Endodermal cell (in vitro differentiated cells): ENCODE measurements at regions not wholly inside any gene's neighbourhood (a gene's known extent, or its start where the extent isn't known, plus 50 kb on each side); places are given as distances from the start of the nearest gene placed in this dataset.

ENCODE experiments used
- DNase-seq: peaks from one replicate; pipeline ENCODE4 v3.0.0-alpha.2; 2017
- H3K27ac ChIP-seq: 2 replicates; pipeline ENCODE4 v1.5.1; 2013; ENCODE audit warnings: mild to moderate bottlenecking, low read depth, low read length, moderate library complexity
- H3K27me3 ChIP-seq: 2 replicates; pipeline ENCODE4 v1.6.1; 2013; ENCODE audit warnings: mild to moderate bottlenecking, low read length, moderate library complexity; ENCODE audit not compliant: insufficient read depth, control insufficient read depth, poor library complexity, severe bottlenecking
- H3K36me3 ChIP-seq: 2 replicates; pipeline ENCODE4 v1.7.0; 2013; ENCODE audit warnings: mild to moderate bottlenecking, low read length, moderate library complexity; ENCODE audit not compliant: control insufficient read depth, insufficient read depth
- H3K4me1 ChIP-seq: one replicate; pipeline ENCODE4 v1.7.0; 2013; ENCODE audit warnings: low read length; ENCODE audit not compliant: control insufficient read depth, insufficient read depth
- H3K4me3 ChIP-seq: 2 replicates; pipeline ENCODE4 v1.5.1; 2013; ENCODE audit warnings: mild to moderate bottlenecking, low read length, moderate library complexity
- H3K9ac ChIP-seq: 2 replicates; pipeline ENCODE4 v1.6.1; 2013; ENCODE audit warnings: mild to moderate bottlenecking, low read length, moderate library complexity; ENCODE audit not compliant: poor library complexity, severe bottlenecking; ENCODE audit errors: extremely low read depth
- H3K9me3 ChIP-seq: 2 replicates; pipeline ENCODE4 v1.6.1; 2013; ENCODE audit warnings: mild to moderate bottlenecking, low read length, moderate library complexity; ENCODE audit not compliant: control insufficient read depth
- H3K27ac Mint-ChIP-seq: 2 replicates; pipeline ENCODE4 v1.8.0; 2020; ENCODE audit warnings: mixed read lengths
- H3K27me3 Mint-ChIP-seq: 2 replicates; pipeline ENCODE4 v1.8.0; 2021; ENCODE audit warnings: mild to moderate bottlenecking, mixed read lengths; ENCODE audit not compliant: insufficient read depth
- H3K36me3 Mint-ChIP-seq: 2 replicates; pipeline ENCODE4 v1.8.0; 2020; ENCODE audit warnings: low read depth, mixed read lengths
- H3K4me1 Mint-ChIP-seq: 2 replicates; pipeline ENCODE4 v1.8.0; 2020; ENCODE audit warnings: mixed read lengths
- H3K4me3 Mint-ChIP-seq: 2 replicates; pipeline ENCODE4 v1.8.0; 2020; ENCODE audit warnings: mild to moderate bottlenecking, moderate library complexity, mixed read lengths
- H3K9me3 Mint-ChIP-seq: 2 replicates; pipeline ENCODE4 v1.8.0; 2020; ENCODE audit warnings: mild to moderate bottlenecking, mixed read lengths
- CTCF ChIP-seq: fragments of 200-600 bp; sonication (generic); conservative IDR thresholded peaks from 2 replicates; pipeline ENCODE4 v1.5.0; 2021; ENCODE audit warnings: antibody characterized with exemption, mild to moderate bottlenecking
- WGBS, 2 experiments: methylation state at CpG; one replicate each; pipeline versions ENCODE4 v1.1.5 to v1.1.7; 2013; ENCODE audit warnings: missing lambda C conversion rate in 2 of 2, mixed read lengths in 1 of 2; ENCODE audit not compliant: insufficient coverage in 1 of 2, insufficient read length in 1 of 2; 5-methylcytosine and 5-hydroxymethylcytosine counted together

- 86% methylated on average over 1 of the region's 2 CpGs; no CpG with 5 or more reads in 1 of the 2 experiments for WGBS, 2 experiments
Measured at GRCh38 chr2:204250692-204251091, 294.6 kb upstream of the PARD3B start.

GRCh38 chr2:204251158-204251997 lies 293.9 kb upstream of the PARD3B start:
- no peak overlapping the region for H3K4me3 Mint-ChIP-seq
- no peak for DNase-seq
- peaks cover 6% of the 10 kb centered on the region for H3K4me1 ChIP-seq
- peaks cover 11% of the 10 kb centered on the region for H3K27me3 Mint-ChIP-seq
- no peak for TF ChIP-seq CTCF
- H3K27ac ChIP-seq: no peak overlapping the region
- no peak overlapping the region for H3K27ac Mint-ChIP-seq
- no peak overlapping the region for H3K9ac ChIP-seq
- no peaks in the 10 kb centered on the region for H3K27me3 ChIP-seq
- no peaks in the 10 kb centered on the region for H3K36me3 ChIP-seq
- H3K9me3 Mint-ChIP-seq: no peaks in the 10 kb centered on the region
- no peaks in the 10 kb centered on the region for H3K36me3 Mint-ChIP-seq
- no peaks in the 10 kb centered on the region for H3K9me3 ChIP-seq
- no peak overlapping the region for H3K4me3 ChIP-seq
- peaks cover 15% of the 10 kb centered on the region for H3K4me1 Mint-ChIP-seq
- WGBS, 2 experiments: 94 to 95% methylated on average over 5 to 11 of the region's 11 CpGs

More at GRCh38 chr2:204250692-204251091, 294.6 kb upstream of the PARD3B start:
- Histone ChIP-seq H3K36me3 (no peaks in the 10 kb centered on the region), H3K27me3 (no peaks in the 10 kb centered on the region), H3K4me1 (peaks cover 6% of the 10 kb centered on the region), H3K27ac (no peak overlapping the region), H3K9ac (no peak overlapping the region), H3K4me3 (no peak overlapping the region), H3K9me3 (no peaks in the 10 kb centered on the region)
- H3K36me3 Mint-ChIP-seq: no peaks in the 10 kb centered on the region
- H3K27me3 Mint-ChIP-seq: peaks cover 11% of the 10 kb centered on the region
- no peak for DNase-seq
- no peaks in the 10 kb centered on the region for H3K9me3 Mint-ChIP-seq
- H3K4me3 Mint-ChIP-seq: no peak overlapping the region
- H3K27ac Mint-ChIP-seq: no peak overlapping the region
- peaks cover 14% of the 10 kb centered on the region for H3K4me1 Mint-ChIP-seq
- TF ChIP-seq CTCF: no peak

GRCh38 chr2:204251998-204252376 lies 293.3 kb upstream of the PARD3B start:
- H3K4me3 ChIP-seq: no peak overlapping the region
- peaks cover 11% of the 10 kb centered on the region for H3K27me3 Mint-ChIP-seq
- no peak overlapping the region for H3K4me3 Mint-ChIP-seq
- H3K9ac ChIP-seq: no peak overlapping the region
- WGBS, 2 experiments: 85 to 90% methylated on average over 10 to 11 of the region's 11 CpGs
- no peaks in the 10 kb centered on the region for H3K36me3 ChIP-seq
- no peak overlapping the region for H3K27ac Mint-ChIP-seq
- H3K36me3 Mint-ChIP-seq: no peaks in the 10 kb centered on the region
- H3K9me3 Mint-ChIP-seq: no peaks in the 10 kb centered on the region
- no peaks in the 10 kb centered on the region for H3K9me3 ChIP-seq
- H3K4me1 Mint-ChIP-seq: peaks cover 13% of the 10 kb centered on the region
- DNase-seq: no peak
- H3K27ac ChIP-seq: no peak overlapping the region
- no peak for TF ChIP-seq CTCF
- no peaks in the 10 kb centered on the region for H3K27me3 ChIP-seq
- peaks cover 6% of the 10 kb centered on the region for H3K4me1 ChIP-seq
